Loucy (cell line): ENCODE measurements at regions not wholly inside any gene's neighbourhood (a gene's known extent, or its start where the extent isn't known, plus 50 kb on each side); places are given as distances from the start of the nearest gene placed in this dataset.

ENCODE experiments used
- EZH2phosphoT487 ChIP-seq: fragments of 200-600 bp; IDR thresholded peaks from 2 replicates; pipeline ENCODE4 v1.6.1; 2018; ENCODE audit warnings: antibody characterized with exemption, mild to moderate bottlenecking, moderate library complexity, borderline replicate concordance
- TF ChIP-seq, protein P1 (sequence below): fragments of 200-600 bp; sonication (generic); conservative IDR thresholded peaks from 2 replicates; pipeline ENCODE4 v1.5.1; 2014; ENCODE audit warnings: mild to moderate bottlenecking, antibody characterized with exemption, low read length

DNA sequence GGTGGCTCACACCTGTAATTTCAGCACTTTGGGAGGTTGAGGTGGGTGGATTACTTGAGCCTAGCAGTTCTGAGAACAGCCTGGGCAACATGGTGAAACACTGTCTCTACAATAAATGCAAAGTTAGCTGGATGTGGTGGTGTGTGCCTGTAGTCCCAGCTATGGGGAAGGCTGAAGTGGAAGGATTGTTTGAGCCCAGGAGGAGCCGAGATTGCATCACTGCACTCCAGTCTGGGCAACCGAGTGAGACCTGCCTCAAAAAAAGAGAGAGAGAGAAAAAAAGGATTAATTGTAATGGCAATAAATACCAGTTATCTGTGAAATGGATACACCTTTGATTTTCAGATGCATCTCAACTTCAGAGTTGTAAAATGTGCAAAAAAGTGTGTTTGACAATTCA is 58.8 kb downstream of the SPRY1 start:
- TF ChIP-seq, protein P1, sequence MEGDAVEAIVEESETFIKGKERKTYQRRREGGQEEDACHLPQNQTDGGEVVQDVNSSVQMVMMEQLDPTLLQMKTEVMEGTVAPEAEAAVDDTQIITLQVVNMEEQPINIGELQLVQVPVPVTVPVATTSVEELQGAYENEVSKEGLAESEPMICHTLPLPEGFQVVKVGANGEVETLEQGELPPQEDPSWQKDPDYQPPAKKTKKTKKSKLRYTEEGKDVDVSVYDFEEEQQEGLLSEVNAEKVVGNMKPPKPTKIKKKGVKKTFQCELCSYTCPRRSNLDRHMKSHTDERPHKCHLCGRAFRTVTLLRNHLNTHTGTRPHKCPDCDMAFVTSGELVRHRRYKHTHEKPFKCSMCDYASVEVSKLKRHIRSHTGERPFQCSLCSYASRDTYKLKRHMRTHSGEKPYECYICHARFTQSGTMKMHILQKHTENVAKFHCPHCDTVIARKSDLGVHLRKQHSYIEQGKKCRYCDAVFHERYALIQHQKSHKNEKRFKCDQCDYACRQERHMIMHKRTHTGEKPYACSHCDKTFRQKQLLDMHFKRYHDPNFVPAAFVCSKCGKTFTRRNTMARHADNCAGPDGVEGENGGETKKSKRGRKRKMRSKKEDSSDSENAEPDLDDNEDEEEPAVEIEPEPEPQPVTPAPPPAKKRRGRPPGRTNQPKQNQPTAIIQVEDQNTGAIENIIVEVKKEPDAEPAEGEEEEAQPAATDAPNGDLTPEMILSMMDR = no peak
- TF ChIP-seq EZH2phosphoT487 = no peak
